HEK293T (cell line): ENCODE measurements at regions not wholly inside any gene's neighbourhood (a gene's known extent, or its start where the extent isn't known, plus 50 kb on each side); places are given as distances from the start of the nearest gene placed in this dataset.

Experiments
- CTCF ChIA-PET: fragments of 350-600 bp; formaldehyde crosslinking; extraction: SDS; loops from one replicate; lab custom pipeline; 2021; ENCODE audit warnings: antibody characterized with exemption, inconsistent platforms; lab: Yijun Ruan, JAX
- POLR2A ChIA-PET: fragments of 350-600 bp; formaldehyde crosslinking; extraction: SDS; loops from one replicate; lab custom pipeline; 2020; ENCODE audit warnings: antibody characterized with exemption, inconsistent platforms; lab: Yijun Ruan, JAX
- DNase-seq: peaks from one replicate; pipeline ENCODE4 v3.0.0; 2012; ENCODE audit warnings: mixed read lengths; ENCODE audit errors: extremely low spot score
- ARNT ChIP-seq: fragments of 450-650 bp; IDR thresholded peaks from 2 replicates; pipeline ENCODE4 v1.6.1; 2017; ENCODE audit warnings: mild to moderate bottlenecking
- BHLHE40 ChIP-seq: fragments of 450-650 bp; IDR thresholded peaks from 2 replicates; pipeline ENCODE4 v1.6.1; 2016; ENCODE audit warnings: mild to moderate bottlenecking, moderate library complexity, borderline replicate concordance
- CTBP1 ChIP-seq: fragments of 450-650 bp; IDR thresholded peaks from 2 replicates; pipeline ENCODE4 v1.6.1; 2016; ENCODE audit warnings: borderline replicate concordance
- ELF4 ChIP-seq: fragments of 450-650 bp; IDR thresholded peaks from 2 replicates; pipeline ENCODE4 v1.6.1; 2017; ENCODE audit warnings: antibody characterized with exemption
- FOXA1 ChIP-seq: fragments of 450-650 bp; IDR thresholded peaks from 2 replicates; pipeline ENCODE4 v1.6.1; 2016; ENCODE audit warnings: mild to moderate bottlenecking
- FOXK2 ChIP-seq: fragments of 450-650 bp; IDR thresholded peaks from 2 replicates; pipeline ENCODE4 v1.6.1; 2016; ENCODE audit warnings: mild to moderate bottlenecking
- FOXM1 ChIP-seq: fragments of 450-650 bp; IDR thresholded peaks from 2 replicates; pipeline ENCODE4 v1.6.1; 2017; ENCODE audit warnings: mild to moderate bottlenecking, borderline replicate concordance
- HDGF ChIP-seq: fragments of 450-650 bp; IDR thresholded peaks from 2 replicates; pipeline ENCODE4 v1.6.1; 2017; ENCODE audit warnings: antibody characterized with exemption, borderline replicate concordance
- L3MBTL2 ChIP-seq: fragments of 450-650 bp; conservative IDR thresholded peaks from 2 replicates; pipeline ENCODE4 v1.6.1; 2016; ENCODE audit warnings: mild to moderate bottlenecking
- LEF1 ChIP-seq: fragments of 450-650 bp; IDR thresholded peaks from 2 replicates; pipeline ENCODE4 v1.6.1; 2017; ENCODE audit warnings: mild to moderate bottlenecking, borderline replicate concordance
- NFRKB ChIP-seq: fragments of 450-650 bp; IDR thresholded peaks from 2 replicates; pipeline ENCODE4 v1.6.1; 2016; ENCODE audit warnings: mild to moderate bottlenecking, moderate library complexity
- SP1 ChIP-seq: fragments of 450-650 bp; IDR thresholded peaks from 2 replicates; pipeline ENCODE4 v1.6.1; 2017
- SUZ12 ChIP-seq: fragments of 450-650 bp; IDR thresholded peaks from 2 replicates; pipeline ENCODE4 v1.6.1; 2016; ENCODE audit warnings: mild to moderate bottlenecking
- TARDBP ChIP-seq: fragments of 450-650 bp; IDR thresholded peaks from 2 replicates; pipeline ENCODE4 v1.6.1; 2016
- ZNF384 ChIP-seq: fragments of 450-650 bp; IDR thresholded peaks from 2 replicates; pipeline ENCODE4 v1.6.1; 2016
- TF ChIP-seq, protein P1 (sequence below): fragments of 450-650 bp; IDR thresholded peaks from 2 replicates; pipeline ENCODE4 v1.6.1; 2016

DNA sequence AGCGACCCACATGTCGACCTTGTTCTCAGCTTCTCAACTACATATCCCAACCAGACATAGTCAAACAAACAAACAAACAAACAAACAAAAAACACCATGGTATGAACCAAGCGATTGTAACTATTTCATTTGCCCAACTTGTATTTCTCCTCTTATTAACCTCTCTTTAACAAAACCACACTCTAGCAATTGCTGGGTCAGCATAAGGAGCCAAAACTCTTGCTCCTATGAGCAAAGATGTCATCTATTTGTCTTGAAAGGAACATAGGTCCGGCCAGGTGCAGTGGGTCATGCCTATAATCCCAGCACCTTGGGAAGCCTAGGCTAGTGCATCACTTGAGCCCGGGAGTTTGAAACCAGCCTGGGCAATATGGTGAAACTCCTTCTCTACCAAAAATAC lies 145.6 kb downstream of the WT1 start:
- CTCF ChIA-PET: interaction anchor here (0.8 to 1.0 kb wide), 2 partner anchors 15 to 23 kb away, joined by 3 read pairs; no protein-coding TSS in a partner anchor
- DNase-seq: no peak
- POLR2A ChIA-PET: no interaction called here
- TF ChIP-seq FOXM1 (no peak), SP1 (no peak), BHLHE40 (no peak), FOXA1 (no peak), SUZ12 (no peak)
- TF ChIP-seq, protein P1, sequence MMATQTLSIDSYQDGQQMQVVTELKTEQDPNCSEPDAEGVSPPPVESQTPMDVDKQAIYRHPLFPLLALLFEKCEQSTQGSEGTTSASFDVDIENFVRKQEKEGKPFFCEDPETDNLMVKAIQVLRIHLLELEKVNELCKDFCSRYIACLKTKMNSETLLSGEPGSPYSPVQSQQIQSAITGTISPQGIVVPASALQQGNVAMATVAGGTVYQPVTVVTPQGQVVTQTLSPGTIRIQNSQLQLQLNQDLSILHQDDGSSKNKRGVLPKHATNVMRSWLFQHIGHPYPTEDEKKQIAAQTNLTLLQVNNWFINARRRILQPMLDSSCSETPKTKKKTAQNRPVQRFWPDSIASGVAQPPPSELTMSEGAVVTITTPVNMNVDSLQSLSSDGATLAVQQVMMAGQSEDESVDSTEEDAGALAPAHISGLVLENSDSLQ: no peak

DNA sequence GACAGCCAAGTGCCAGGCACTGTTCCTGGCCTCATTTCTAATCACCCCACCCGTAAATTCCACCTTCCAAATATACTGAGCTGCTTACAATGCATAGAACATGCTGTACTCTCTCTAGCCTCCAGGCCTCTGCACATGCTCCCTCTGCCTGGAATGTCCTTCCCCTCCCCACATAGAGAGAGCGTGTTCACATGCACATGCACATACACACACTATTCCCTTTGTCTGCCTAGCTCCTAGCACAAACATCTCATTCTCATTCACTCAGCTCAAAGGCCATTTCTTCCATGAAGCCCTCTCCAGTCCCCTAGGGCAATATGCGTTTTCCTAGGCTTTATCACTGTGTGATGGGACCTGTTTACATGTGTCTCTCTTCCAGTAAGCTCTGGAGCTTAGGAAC lies 144.6 kb downstream of the WT1 start:
- DNase-seq: no peak
- POLR2A ChIA-PET: no interaction called here
- CTCF ChIA-PET: no interaction called here
- TF ChIP-seq, protein P1: no peak
- no peak for TF ChIP-seq ELF4

DNA sequence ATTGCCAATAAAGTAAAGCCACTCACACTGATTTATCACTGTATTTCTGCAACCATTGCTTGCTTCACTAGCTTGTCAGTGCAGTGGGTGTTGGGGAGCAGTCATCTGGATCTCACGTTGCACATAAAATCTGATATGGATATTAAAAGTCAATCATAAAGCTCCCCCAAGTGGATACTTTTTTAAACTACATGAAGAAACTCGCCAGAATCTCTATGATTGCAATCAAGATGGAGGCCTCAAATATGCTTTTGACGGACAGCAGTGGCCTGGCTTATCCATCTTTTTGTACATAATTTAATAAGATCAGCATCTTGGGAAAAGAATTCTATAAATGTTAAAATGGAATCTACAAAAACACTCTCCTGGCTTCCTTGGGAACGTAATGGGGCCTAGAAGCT lies 137.7 kb downstream of the WT1 start:
- POLR2A ChIA-PET: no interaction called here
- TF ChIP-seq, protein P1: peak; percentile 75
- TF ChIP-seq FOXA1: no peak
- DNase-seq: peak; percentile 45
- CTCF ChIA-PET: interaction anchor here (0.6 to 2.5 kb wide), 7 partner anchors 10 to 883 kb away, joined by 3 to 12 read pairs (median 3); no protein-coding TSS in a partner anchor

DNA sequence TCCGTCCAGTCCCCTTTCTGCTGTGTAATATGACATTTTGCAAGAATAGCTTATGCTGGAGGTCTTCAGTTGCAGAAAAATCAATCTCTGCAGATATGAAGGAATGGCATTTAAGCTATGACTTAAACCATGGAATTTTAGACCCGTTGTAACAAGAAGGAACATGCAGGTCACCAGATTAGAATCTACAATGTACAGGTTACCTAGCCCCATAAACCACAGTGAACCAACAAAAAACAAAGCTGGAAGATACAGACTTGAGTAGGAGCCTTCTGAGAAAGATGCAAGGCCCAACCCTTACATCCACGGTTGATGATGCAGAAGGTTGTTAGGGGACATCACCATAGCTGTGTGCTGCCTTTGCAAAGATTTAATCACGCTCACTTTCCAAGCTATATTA lies 132.5 kb downstream of the WT1 start:
- no peak for DNase-seq
- ChIA-PET POLR2A (interaction anchor here (1.0 kb wide), 1 partner anchor 8 kb away, joined by 3 read pairs; no protein-coding TSS in a partner anchor), CTCF (interaction anchor here (1.5 kb wide), 1 partner anchor 127 kb away, joined by 3 read pairs; no protein-coding TSS in a partner anchor)
- TF ChIP-seq FOXA1: no peak
- no peak for TF ChIP-seq L3MBTL2
- no peak for TF ChIP-seq TARDBP
- no peak for TF ChIP-seq FOXM1
- TF ChIP-seq HDGF: no peak

DNA sequence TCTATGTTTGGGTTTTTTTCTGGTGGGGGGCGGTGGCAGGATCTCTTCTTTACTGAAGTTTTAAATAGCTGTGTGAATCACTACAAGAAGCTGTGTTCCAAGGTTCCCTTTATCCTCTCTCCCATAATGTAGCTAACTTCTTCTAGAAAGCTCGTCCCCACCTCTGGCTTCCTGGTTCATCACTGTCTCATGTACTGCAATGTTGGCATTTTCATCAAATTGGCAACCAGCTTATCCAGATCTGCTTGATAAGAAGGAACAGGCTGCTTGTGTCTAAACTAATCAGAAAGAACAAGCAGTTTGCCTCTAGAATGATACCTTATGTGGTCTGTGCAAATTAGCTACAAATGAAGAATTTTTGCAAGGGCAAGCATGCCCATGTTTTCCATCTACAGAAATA lies 130.8 kb downstream of the WT1 start:
- ChIA-PET CTCF (interaction anchor here (0.6 to 1.5 kb wide), 4 partner anchors 16 to 1198 kb away, joined by 3 read pairs; no protein-coding TSS in a partner anchor), POLR2A (no interaction called here)
- DNase-seq: no peak
- TF ChIP-seq FOXA1: no peak
- no peak for TF ChIP-seq CTBP1
- TF ChIP-seq, protein P1: no peak
- no peak for TF ChIP-seq TARDBP
- TF ChIP-seq ZNF384: no peak
- TF ChIP-seq ARNT: no peak
- TF ChIP-seq NFRKB: no peak

DNA sequence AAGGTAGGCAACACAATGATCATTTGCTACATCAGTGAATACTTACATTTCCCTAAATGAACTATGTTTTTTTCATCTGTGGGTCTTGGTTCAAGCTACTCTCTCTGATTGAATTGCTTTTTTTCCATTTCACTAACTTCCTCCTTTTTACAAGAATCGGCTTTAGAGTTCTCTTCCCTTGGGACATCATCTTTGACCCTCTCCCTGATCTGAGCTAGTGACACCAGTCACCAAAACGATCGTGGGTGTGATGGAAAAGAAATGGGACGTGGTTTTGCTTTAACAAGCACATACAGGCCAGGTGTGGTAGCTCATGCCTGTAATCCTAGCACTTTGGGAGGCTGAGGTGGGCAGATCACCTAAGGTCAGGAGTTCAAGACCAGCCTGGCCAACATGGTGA lies 129.9 kb downstream of the WT1 start:
- DNase-seq: no peak
- TF ChIP-seq FOXK2: no peak
- TF ChIP-seq CTBP1: no peak
- TF ChIP-seq LEF1: no peak
- no peak for TF ChIP-seq SUZ12
- TF ChIP-seq HDGF: no peak
- no peak for TF ChIP-seq SP1
- no peak for TF ChIP-seq ZNF384
- TF ChIP-seq L3MBTL2: no peak
- TF ChIP-seq, protein P1: no peak
- no peak for TF ChIP-seq BHLHE40
- TF ChIP-seq FOXM1: no peak
- no peak for TF ChIP-seq ELF4
- no peak for TF ChIP-seq FOXA1
- TF ChIP-seq TARDBP: no peak
- no peak for TF ChIP-seq NFRKB
- no peak for TF ChIP-seq ARNT
- ChIA-PET CTCF (no interaction called here), POLR2A (no interaction called here)
